ENCODE measurements at regions not wholly inside any gene's neighbourhood (a gene's known extent, or its start where the extent isn't known, plus 50 kb on each side); places are given as distances from the start of the nearest gene placed in this dataset.

- Histone ChIP-seq H3K36me3 (ENCODE audit: insufficient read depth, low read length) (no peaks in the 10 kb centered on the region), H4K20me1 (ENCODE audit: insufficient read depth) (no peaks in the 10 kb centered on the region), H3K4me2 (ENCODE audit: low read length) (no peak overlapping the region), H2AFZ (ENCODE audit: low read depth, low read length) (no peak overlapping the region), H3K9ac (ENCODE audit: low read length) (no peak overlapping the region), H3K9me2 (ENCODE audit: insufficient read depth, low read length) (no peaks in the 10 kb centered on the region), H3K27me3 (ENCODE audit: insufficient read depth, low read depth, low read length) (peaks cover 15% of the 10 kb centered on the region), H3K4me3 (ENCODE audit: low read length) (no peak overlapping the region), H3F3A (ENCODE audit: insufficient read depth, low read length, poor library complexity, severe bottlenecking) (no peaks in the 10 kb centered on the region), H3K79me2 (replicated peaks; ENCODE audit: insufficient read depth, low read length) (no peaks in the 10 kb centered on the region), H3K9me3 (ENCODE audit: low read length) (no peaks in the 10 kb centered on the region), H3K27ac (ENCODE audit: low read length) (no peak overlapping the region)
- TF ChIP-seq MXI1 (conservative IDR thresholded peaks at IDR 0.05; ENCODE audit: poor library complexity, severe bottlenecking) (no peak), CTCF (IDR thresholded peaks at IDR 0.05; ENCODE audit: poor library complexity, severe bottlenecking) (no peak), TAF1 (IDR thresholded peaks at IDR 0.05; ENCODE audit: low read depth) (no peak), RAD21 (conservative IDR thresholded peaks at IDR 0.05) (no peak)
- TF ChIP-seq, protein P1, sequence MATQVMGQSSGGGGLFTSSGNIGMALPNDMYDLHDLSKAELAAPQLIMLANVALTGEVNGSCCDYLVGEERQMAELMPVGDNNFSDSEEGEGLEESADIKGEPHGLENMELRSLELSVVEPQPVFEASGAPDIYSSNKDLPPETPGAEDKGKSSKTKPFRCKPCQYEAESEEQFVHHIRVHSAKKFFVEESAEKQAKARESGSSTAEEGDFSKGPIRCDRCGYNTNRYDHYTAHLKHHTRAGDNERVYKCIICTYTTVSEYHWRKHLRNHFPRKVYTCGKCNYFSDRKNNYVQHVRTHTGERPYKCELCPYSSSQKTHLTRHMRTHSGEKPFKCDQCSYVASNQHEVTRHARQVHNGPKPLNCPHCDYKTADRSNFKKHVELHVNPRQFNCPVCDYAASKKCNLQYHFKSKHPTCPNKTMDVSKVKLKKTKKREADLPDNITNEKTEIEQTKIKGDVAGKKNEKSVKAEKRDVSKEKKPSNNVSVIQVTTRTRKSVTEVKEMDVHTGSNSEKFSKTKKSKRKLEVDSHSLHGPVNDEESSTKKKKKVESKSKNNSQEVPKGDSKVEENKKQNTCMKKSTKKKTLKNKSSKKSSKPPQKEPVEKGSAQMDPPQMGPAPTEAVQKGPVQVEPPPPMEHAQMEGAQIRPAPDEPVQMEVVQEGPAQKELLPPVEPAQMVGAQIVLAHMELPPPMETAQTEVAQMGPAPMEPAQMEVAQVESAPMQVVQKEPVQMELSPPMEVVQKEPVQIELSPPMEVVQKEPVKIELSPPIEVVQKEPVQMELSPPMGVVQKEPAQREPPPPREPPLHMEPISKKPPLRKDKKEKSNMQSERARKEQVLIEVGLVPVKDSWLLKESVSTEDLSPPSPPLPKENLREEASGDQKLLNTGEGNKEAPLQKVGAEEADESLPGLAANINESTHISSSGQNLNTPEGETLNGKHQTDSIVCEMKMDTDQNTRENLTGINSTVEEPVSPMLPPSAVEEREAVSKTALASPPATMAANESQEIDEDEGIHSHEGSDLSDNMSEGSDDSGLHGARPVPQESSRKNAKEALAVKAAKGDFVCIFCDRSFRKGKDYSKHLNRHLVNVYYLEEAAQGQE (IDR thresholded peaks at IDR 0.05; ENCODE audit: borderline replicate concordance), result no peak
These were observed 112.5 kb downstream of the ADRA2C start for GRCh38 chr4:3878678-3879077.

GRCh38 chr4:3879681-3880614 lies 113.8 kb downstream of the ADRA2C start:
- H2AFZ ChIP-seq (ENCODE audit: low read depth, low read length), result no peak overlapping the region
- H3K27ac ChIP-seq (ENCODE audit: low read length), result no peak overlapping the region
- H3F3A ChIP-seq (ENCODE audit: insufficient read depth, low read length, poor library complexity, severe bottlenecking), result no peaks in the 10 kb centered on the region
- peaks cover 4% of the 10 kb centered on the region for H3K27me3 ChIP-seq (ENCODE audit: insufficient read depth, low read depth, low read length)
- no peaks in the 10 kb centered on the region for H3K36me3 ChIP-seq (ENCODE audit: insufficient read depth, low read length)
- no peaks in the 10 kb centered on the region for H3K9me2 ChIP-seq (ENCODE audit: insufficient read depth, low read length)
- H4K20me1 ChIP-seq (ENCODE audit: insufficient read depth), result no peaks in the 10 kb centered on the region
- peak overlapping the region; percentile 58 for H3K4me3 ChIP-seq (ENCODE audit: low read length)
- no peaks in the 10 kb centered on the region for H3K79me2 ChIP-seq (replicated peaks; ENCODE audit: insufficient read depth, low read length)
- H3K4me2 ChIP-seq (ENCODE audit: low read length), result no peak overlapping the region
- peak overlapping the region; percentile 29 for H3K9ac ChIP-seq (ENCODE audit: low read length)
- no peaks in the 10 kb centered on the region for H3K9me3 ChIP-seq (ENCODE audit: low read length)
- TF ChIP-seq RAD21 (conservative IDR thresholded peaks at IDR 0.05) (no peak), POLR2AphosphoS5 (IDR thresholded peaks at IDR 0.05) (no peak)

GRCh38 chr4:3880615-3881120 lies 114.5 kb downstream of the ADRA2C start:
- no peak overlapping the region for H3K4me2 ChIP-seq (ENCODE audit: low read length)
- peaks cover 2% of the 10 kb centered on the region for H3K27me3 ChIP-seq (ENCODE audit: insufficient read depth, low read depth, low read length)
- no peaks in the 10 kb centered on the region for H4K20me1 ChIP-seq (ENCODE audit: insufficient read depth)
- H3K27ac ChIP-seq (ENCODE audit: low read length), result no peak overlapping the region
- no peaks in the 10 kb centered on the region for H3K9me3 ChIP-seq (ENCODE audit: low read length)
- H3K36me3 ChIP-seq (ENCODE audit: insufficient read depth, low read length), result no peaks in the 10 kb centered on the region
- H3F3A ChIP-seq (ENCODE audit: insufficient read depth, low read length, poor library complexity, severe bottlenecking), result no peaks in the 10 kb centered on the region
- H2AFZ ChIP-seq (ENCODE audit: low read depth, low read length), result no peak overlapping the region
- H3K79me2 ChIP-seq (replicated peaks; ENCODE audit: insufficient read depth, low read length), result no peaks in the 10 kb centered on the region
- peak overlapping the region; percentile 29 for H3K9ac ChIP-seq (ENCODE audit: low read length)
- no peaks in the 10 kb centered on the region for H3K9me2 ChIP-seq (ENCODE audit: insufficient read depth, low read length)
- TF ChIP-seq RAD21 (conservative IDR thresholded peaks at IDR 0.05) (peak; percentile 96), SMC3 (conservative IDR thresholded peaks at IDR 0.05; ENCODE audit: poor library complexity) (peak; percentile 97), CTCF (IDR thresholded peaks at IDR 0.05; ENCODE audit: poor library complexity, severe bottlenecking) (peak; percentile 88), MXI1 (conservative IDR thresholded peaks at IDR 0.05; ENCODE audit: poor library complexity, severe bottlenecking) (no peak), EP300 (conservative IDR thresholded peaks at IDR 0.05; ENCODE audit: poor library complexity, severe bottlenecking) (no peak), POLR2AphosphoS5 (IDR thresholded peaks at IDR 0.05) (no peak), TAF1 (IDR thresholded peaks at IDR 0.05; ENCODE audit: low read depth) (no peak)
- TF ChIP-seq, protein P1 (IDR thresholded peaks at IDR 0.05; ENCODE audit: borderline replicate concordance), result no peak
- H3K4me3 ChIP-seq (ENCODE audit: low read length), result peak overlapping the region; percentile 58
